Adrenal gland (tissue), 9 donors: ENCODE measurements at regions not wholly inside any gene's neighbourhood (a gene's known extent, or its start where the extent isn't known, plus 50 kb on each side); places are given as distances from the start of the nearest gene placed in this dataset.

Experiments
- DNase-seq, 7 donors: peaks; one replicate each; pipeline ENCODE4 v3.0.0-alpha.2; 2019 to 2020
- H3K27ac ChIP-seq, 5 donors: fragments of 200-600 bp; sonication (generic) in 4 of 5; 1 replicate in 3 of 5; 2 replicates in 2 of 5; pipeline versions ENCODE4 v1.5.1 to v1.8.0; 2016 to 2020; ENCODE audit warnings: mild to moderate bottlenecking in 1 of 5
- H3K27me3 ChIP-seq: fragments of 200-600 bp; 2 replicates; pipeline ENCODE4 v1.8.0; 2021
- H3K36me3 ChIP-seq, 2 donors: fragments of 200-600 bp; replicated peaks in 1 of 2; 1 replicate in 1 of 2; 2 replicates in 1 of 2; pipeline versions ENCODE4 v1.5.1 to v1.8.0; 2018 to 2022
- H3K4me1 ChIP-seq, 2 donors: fragments of 200-600 bp; replicated peaks in 1 of 2; 1 replicate in 1 of 2; 2 replicates in 1 of 2; pipeline versions ENCODE4 v1.5.1 to v1.8.0; 2018 to 2021
- H3K4me3 ChIP-seq, 4 donors: fragments of 200-600 bp; sonication (generic) in 3 of 4; one replicate each; pipeline ENCODE4 v1.5.1; 2016 to 2018
- H3K9me3 ChIP-seq, 3 donors: fragments of 200-600 bp; sonication (generic) in 1 of 3; replicated peaks in 1 of 3; 1 replicate in 2 of 3; 2 replicates in 1 of 3; pipeline versions ENCODE4 v1.5.1 to v1.8.0; 2016 to 2021
- CTCF ChIP-seq, 6 experiments: fragments of 450-650 bp in 4 of 6; fragments of 200-600 bp in 2 of 6; sonication (generic) in 1 of 6; IDR thresholded peaks; 1 replicate in 5 of 6; 2 replicates in 1 of 6; pipeline versions ENCODE4 v1.5.1 to v1.8.0; 2016 to 2021; ENCODE audit warnings: antibody characterized with exemption in 6 of 6, mild to moderate bottlenecking in 2 of 6, moderate library complexity in 1 of 6
- POLR2A ChIP-seq, 2 donors: fragments of 450-650 bp; IDR thresholded peaks; one replicate each; pipeline ENCODE4 v1.6.1; 2017; ENCODE audit warnings: antibody characterized with exemption in 2 of 2, mild to moderate bottlenecking in 2 of 2, moderate library complexity in 1 of 2
- WGBS, 4 donors: extraction: QIAGEN DNeasy Blood & Tissue Kit in 2 of 4; methylation state at CpG; one replicate each; pipeline versions ENCODE4 v1.1.5 to v1.1.7; 2013 to 2017; 5-methylcytosine and 5-hydroxymethylcytosine counted together
- intact Hi-C, 2 donors: fragments of 100-400 bp; cut with DNase I; formaldehyde crosslinking; loops; one replicate each; pipeline versions ENCODE4 v1.14.1 to v1.15.0; 2022 to 2023
- donor health status: healthy with polysubstance abuse.
- donor health status: Bipolar disorder and iron deficiency.
- donor health status: DM: yes; HTN: yes; CAD: no.
- donor health status: DM: no; HTN: no; CAD: no.
- donor health status: DM: no; HTN: no; CAD: no.

GRCh38 chr3:124393340-124393739 lies 336.9 kb upstream of the UMPS start:
- no peaks in the 10 kb centered on the region for H3K9me3 ChIP-seq
- no peaks in the 10 kb centered on the region for H3K36me3 ChIP-seq
- no peak overlapping the region for H3K4me3 ChIP-seq
- no peaks in the 10 kb centered on the region for H3K27me3 ChIP-seq
- no peak overlapping the region for H3K27ac ChIP-seq
- intact Hi-C loops, result no loop called here
- 35 to 42% (median 39%) methylated on average over 2 of the region's 2 CpGs for whole genome bisulfite sequencing, 4 donors
- TF ChIP-seq POLR2A (IDR thresholded peaks at IDR 0.05), result no peak
- TF ChIP-seq CTCF (IDR thresholded peaks at IDR 0.05), result no peak
- DNase-seq, result no peak
- H3K4me1 ChIP-seq, result peaks cover 7 to 20% of the 10 kb centered on the region in 2 donors

- peak in 1 of 7 donors; percentile 53 for DNase-seq
- intact Hi-C loops, result no loop called here
- peaks cover 7 to 20% of the 10 kb centered on the region in 2 donors for H3K4me1 ChIP-seq
- TF ChIP-seq CTCF (IDR thresholded peaks at IDR 0.05) (no peak), POLR2A (IDR thresholded peaks at IDR 0.05) (no peak)
- no peak overlapping the region for H3K4me3 ChIP-seq
- no peaks in the 10 kb centered on the region for H3K36me3 ChIP-seq
- no peaks in the 10 kb centered on the region for H3K27me3 ChIP-seq
- WGBS, 4 donors, result 86 to 88% (median 87%) methylated on average over 7 to 8 of the region's 8 CpGs
- no peaks in the 10 kb centered on the region for H3K9me3 ChIP-seq
- H3K27ac ChIP-seq, result peak overlapping the region in 2 of 5 donors; percentile 31 to 51
Measured at GRCh38 chr3:124395162-124395561, 335.1 kb upstream of the UMPS start.

DNA sequence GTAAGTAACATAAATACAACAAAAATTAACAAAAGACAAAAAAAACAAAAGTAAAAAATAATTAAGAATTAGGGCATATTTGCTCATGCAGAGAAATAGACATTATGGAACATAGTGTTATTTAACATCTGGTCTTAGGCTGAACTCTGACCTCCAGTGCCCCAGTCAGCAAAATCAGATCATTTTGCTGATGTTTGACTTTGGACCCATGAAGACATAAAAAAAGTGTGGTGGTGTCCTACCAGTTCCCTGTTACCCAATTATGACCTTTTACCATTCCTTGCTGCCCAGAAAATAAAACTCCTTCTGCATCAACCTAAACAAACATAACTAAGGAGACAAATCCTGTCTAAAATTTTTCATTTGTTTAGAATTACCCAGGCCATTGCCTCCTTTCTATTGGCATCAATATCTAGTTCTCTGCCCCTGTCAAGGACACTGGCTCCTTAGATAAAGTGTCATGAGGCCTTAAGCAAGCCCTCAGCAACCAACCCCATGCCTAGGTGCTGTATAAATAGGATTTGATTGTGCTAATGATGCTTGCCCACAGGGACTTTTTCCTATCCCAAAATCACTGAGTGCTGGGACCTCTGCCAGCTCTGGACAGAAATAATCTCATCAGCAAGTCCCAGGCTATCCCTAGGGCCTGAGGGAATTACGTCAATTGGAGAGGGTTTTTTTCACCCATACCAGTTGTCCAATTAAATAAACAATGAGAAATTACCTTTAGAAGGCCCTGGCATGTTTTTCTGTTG lies 334.5 kb upstream of the UMPS start:
- H3K27ac ChIP-seq, result peak overlapping the region in 2 of 5 donors; percentile 31 to 71
- no peak overlapping the region for H3K4me3 ChIP-seq
- peaks cover 7 to 20% of the 10 kb centered on the region in 2 donors for H3K4me1 ChIP-seq
- H3K27me3 ChIP-seq, result no peaks in the 10 kb centered on the region
- DNase-seq, result peak; percentile 46 to 91 (median 52)
- 17 to 64% (median 39%) methylated on average over 1 of the region's 1 CpG for WGBS, 4 donors
- TF ChIP-seq CTCF (IDR thresholded peaks at IDR 0.05) (no peak), POLR2A (IDR thresholded peaks at IDR 0.05) (no peak)
- intact Hi-C loops, result no loop called here
- no peaks in the 10 kb centered on the region for H3K36me3 ChIP-seq
- H3K9me3 ChIP-seq, result no peaks in the 10 kb centered on the region

DNA sequence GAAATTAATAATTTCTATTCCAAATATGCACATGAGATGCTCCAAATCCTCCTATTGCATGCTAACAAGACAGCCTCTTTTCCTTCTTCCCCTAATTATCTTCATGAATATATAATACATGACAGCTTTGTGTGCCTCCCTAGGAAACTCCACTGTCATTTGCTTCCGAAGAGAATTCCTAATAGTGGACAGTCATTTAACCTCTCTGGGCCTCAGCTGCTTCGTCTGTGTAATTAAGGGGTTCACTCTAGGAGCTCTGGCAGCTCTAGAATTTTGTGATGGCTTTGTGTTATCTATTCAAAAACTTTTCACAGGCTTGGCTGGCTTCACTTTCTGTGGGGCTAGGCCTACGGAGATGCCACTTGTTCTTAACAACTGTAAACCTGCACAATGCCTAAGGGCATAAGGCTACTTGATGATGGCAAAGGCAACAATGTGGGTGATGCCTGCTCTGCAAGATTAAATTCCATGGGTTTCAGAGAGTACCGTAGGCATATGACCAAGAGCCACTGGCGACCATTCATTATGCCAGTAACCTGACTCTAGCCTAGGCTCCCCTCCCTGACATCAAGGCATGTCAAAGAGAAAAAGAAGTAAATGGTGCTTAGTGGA lies 333.8 kb upstream of the UMPS start:
- 77 to 85% (median 82%) methylated on average over 5 of the region's 5 CpGs for WGBS, 4 donors
- Histone ChIP-seq H3K4me3 (no peak overlapping the region), H3K36me3 (no peaks in the 10 kb centered on the region), H3K9me3 (no peaks in the 10 kb centered on the region), H3K27ac (peak overlapping the region in 3 of 5 donors; percentile 17 to 71 (median 31)), H3K4me1 (peaks cover 7 to 20% of the 10 kb centered on the region in 2 donors), H3K27me3 (no peaks in the 10 kb centered on the region)
- no peak for DNase-seq
- intact Hi-C loops, result no loop called here
- TF ChIP-seq POLR2A (IDR thresholded peaks at IDR 0.05) (no peak), CTCF (IDR thresholded peaks at IDR 0.05) (no peak)
